Brain microvascular endothelial cell (primary cell): ENCODE measurements at regions not wholly inside any gene's neighbourhood (a gene's known extent, or its start where the extent isn't known, plus 50 kb on each side); places are given as distances from the start of the nearest gene placed in this dataset.

Experiments used
- DNase-seq: peaks from one replicate; pipeline ENCODE4 v3.0.0-alpha.2; 2020
- H3K27ac ChIP-seq: fragments of 250-450 bp; sonication (Bioruptor Pico); 2 replicates; pipeline ENCODE4 v1.5.1; 2020; ENCODE audit warnings: mild to moderate bottlenecking, moderate library complexity
- H3K27me3 ChIP-seq: fragments of 250-450 bp; sonication (Bioruptor Pico); replicated peaks from 2 replicates; pipeline ENCODE4 v1.5.1; 2020; ENCODE audit warnings: mild to moderate bottlenecking
- H3K36me3 ChIP-seq: fragments of 250-450 bp; sonication (Bioruptor Pico); replicated peaks from 2 replicates; pipeline ENCODE4 v1.5.1; 2020; ENCODE audit warnings: mild to moderate bottlenecking
- H3K4me3 ChIP-seq: 2 replicates; pipeline ENCODE4 v1.5.1; 2011; ENCODE audit warnings: low read depth, mild to moderate bottlenecking, control low read depth, low read length, moderate library complexity
- in situ Hi-C: cut with HindIII; loops from 2 replicates; pipeline ENCODE4 v1.10.0; 2017; ENCODE audit warnings: low sequenced_read_pairs, low pct_ligation_motif_present
- TF ChIP-seq, protein P1 (sequence below): IDR thresholded peaks from 2 replicates; pipeline ENCODE4 v1.5.1; 2011; ENCODE audit warnings: low read depth, mild to moderate bottlenecking, moderate library complexity, low read length, control low read depth, inconsistent platforms; ENCODE audit errors: missing control alignments

DNA sequence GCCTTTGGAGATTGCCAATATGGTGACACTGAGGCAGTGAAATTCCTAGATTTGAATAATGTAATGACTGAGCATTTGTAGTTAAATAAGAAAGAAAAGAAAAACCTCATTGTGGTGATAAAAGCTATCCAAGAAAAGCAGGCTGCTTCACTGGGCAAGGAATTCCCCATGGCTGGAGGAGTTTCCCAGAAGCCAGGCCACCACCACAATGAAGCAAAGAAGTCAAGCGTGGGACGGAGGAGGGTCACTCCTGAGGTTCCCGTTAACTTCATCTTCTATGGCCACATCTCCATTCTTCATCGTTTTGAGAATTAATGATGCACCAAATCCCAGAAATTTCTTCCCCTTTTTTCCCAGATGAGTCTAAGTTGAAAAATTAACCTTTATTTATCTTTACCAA, 185.8 kb upstream of the BCL6 start:
- Histone ChIP-seq H3K4me3 (no peak overlapping the region), H3K27ac (no peak overlapping the region), H3K36me3 (no peaks in the 10 kb centered on the region), H3K27me3 (no peaks in the 10 kb centered on the region)
- in situ Hi-C loops, result no loop called here
- TF ChIP-seq, protein P1, sequence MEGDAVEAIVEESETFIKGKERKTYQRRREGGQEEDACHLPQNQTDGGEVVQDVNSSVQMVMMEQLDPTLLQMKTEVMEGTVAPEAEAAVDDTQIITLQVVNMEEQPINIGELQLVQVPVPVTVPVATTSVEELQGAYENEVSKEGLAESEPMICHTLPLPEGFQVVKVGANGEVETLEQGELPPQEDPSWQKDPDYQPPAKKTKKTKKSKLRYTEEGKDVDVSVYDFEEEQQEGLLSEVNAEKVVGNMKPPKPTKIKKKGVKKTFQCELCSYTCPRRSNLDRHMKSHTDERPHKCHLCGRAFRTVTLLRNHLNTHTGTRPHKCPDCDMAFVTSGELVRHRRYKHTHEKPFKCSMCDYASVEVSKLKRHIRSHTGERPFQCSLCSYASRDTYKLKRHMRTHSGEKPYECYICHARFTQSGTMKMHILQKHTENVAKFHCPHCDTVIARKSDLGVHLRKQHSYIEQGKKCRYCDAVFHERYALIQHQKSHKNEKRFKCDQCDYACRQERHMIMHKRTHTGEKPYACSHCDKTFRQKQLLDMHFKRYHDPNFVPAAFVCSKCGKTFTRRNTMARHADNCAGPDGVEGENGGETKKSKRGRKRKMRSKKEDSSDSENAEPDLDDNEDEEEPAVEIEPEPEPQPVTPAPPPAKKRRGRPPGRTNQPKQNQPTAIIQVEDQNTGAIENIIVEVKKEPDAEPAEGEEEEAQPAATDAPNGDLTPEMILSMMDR, result no peak
- DNase-seq, result no peak

DNA sequence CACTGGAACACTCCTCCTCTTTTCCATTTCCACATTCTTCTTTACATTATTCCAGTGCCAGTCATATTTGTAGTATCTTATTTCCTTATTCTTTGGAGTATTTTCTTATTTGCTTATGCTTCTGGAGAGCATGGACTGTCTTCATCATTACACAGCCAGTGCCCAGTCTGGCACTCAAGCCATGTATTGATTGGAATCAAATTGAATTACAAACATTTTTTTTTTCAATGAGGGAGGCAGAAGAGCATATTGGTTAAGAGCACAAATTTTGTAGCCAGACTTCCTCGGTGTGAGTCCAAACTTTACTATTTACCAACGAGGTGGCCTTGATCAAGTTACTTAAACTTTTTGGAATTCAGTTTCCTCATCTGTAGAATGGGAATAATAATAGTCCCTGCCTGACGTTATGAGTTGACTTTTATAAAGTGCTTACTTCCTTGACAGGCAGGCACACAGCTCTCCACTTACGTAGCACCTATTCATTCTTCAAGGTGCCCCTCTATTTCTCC, 186.6 kb upstream of the BCL6 start:
- H3K27ac ChIP-seq, result no peak overlapping the region
- in situ Hi-C loops, result no loop called here
- DNase-seq, result no peak
- no peaks in the 10 kb centered on the region for H3K36me3 ChIP-seq
- TF ChIP-seq, protein P1, result no peak
- no peak overlapping the region for H3K4me3 ChIP-seq
- H3K27me3 ChIP-seq, result no peaks in the 10 kb centered on the region

DNA sequence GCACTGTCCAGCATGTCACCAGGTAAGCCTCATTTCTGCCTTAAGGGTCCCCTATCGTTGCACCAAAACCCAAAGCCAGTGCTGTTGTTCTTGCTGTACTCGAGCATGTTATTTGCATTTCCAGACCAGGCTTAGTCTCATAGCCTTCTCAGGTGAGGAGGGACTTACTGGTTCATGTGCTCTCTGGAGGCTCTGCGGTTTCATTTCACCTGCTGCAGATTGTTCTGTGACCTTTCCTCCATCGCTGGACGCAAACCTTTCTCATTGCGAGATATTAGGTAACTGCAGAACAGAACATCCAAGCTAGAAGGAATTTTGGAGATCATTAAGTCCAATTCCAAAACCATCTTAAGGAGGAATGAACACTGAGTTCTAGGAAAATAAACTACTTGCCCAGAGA, 187.3 kb upstream of the BCL6 start:
- Histone ChIP-seq H3K27ac (no peak overlapping the region), H3K36me3 (no peaks in the 10 kb centered on the region), H3K27me3 (no peaks in the 10 kb centered on the region), H3K4me3 (no peak overlapping the region)
- in situ Hi-C loops, result no loop called here
- TF ChIP-seq, protein P1, result no peak
- no peak for DNase-seq

DNA sequence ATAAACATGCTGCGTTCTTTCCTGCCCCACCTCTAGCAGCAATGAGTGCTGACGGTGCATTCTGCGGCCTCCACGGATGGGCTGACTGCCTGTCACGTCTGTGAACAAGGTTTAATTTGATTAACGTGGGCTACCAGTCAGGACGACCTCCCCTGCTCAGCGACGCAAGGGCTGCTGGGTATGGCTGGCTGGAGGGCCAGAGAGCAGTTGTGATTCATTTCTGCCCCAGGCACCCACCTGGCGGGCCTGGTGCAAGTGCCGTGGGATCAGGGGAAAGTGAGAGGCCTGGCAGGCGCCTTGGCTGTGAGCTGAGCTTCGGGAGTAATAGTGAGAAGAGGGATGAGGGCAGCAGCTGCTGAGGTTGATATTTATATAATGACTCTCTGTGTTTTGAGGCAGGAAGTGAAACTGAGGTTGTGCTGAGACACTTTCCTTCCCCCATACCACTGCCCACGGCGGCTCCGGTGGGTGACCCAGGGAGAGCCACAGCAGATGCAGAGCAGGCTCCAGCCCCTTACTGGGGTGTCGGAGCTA, 190.4 kb upstream of the BCL6 start:
- Histone ChIP-seq H3K4me3 (no peak overlapping the region), H3K36me3 (no peaks in the 10 kb centered on the region), H3K27me3 (no peaks in the 10 kb centered on the region), H3K27ac (no peak overlapping the region)
- TF ChIP-seq, protein P1, result no peak
- in situ Hi-C loops, result no loop called here
- no peak for DNase-seq

DNA sequence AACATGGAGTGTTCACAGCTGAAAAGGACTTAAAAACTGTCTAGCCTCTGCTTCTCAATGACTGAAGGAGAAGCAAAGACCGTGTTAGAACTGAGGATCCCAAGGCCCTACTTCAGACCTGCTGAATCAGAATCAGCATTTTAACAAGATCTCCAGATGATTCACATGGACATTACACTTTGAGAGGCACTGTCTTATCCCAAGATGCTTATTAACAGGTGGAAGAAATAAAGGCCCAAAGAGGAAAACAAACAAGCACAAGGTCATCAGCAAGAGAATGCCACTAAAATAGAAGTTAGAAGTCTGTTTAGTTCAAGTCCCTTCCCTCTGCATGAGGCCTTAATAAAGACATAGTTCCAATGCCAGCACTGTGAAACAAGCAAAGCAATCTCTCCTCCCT, 191.4 kb upstream of the BCL6 start:
- TF ChIP-seq, protein P1, result no peak
- Histone ChIP-seq H3K36me3 (no peaks in the 10 kb centered on the region), H3K27me3 (no peaks in the 10 kb centered on the region), H3K27ac (no peak overlapping the region), H3K4me3 (no peak overlapping the region)
- DNase-seq, result no peak
- in situ Hi-C loops, result no loop called here

DNA sequence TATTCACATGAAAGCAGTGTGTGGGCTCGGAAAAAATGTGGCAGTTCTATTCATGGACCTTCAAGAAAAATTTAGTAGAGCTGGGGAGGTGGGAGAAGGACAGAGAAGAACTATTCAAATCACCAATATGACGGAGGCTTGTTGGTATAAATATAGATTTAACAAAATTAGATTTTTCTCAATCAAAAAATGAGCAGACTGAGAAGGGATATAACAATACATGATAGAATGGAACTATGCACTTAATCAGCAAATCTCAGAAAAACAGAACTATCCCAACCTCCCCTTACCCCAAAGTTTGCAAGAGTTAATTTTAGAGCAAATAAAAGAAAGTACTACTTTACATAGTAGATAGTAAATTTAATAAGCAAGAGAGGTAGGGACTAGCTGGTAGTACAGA, 194.6 kb upstream of the BCL6 start:
- TF ChIP-seq, protein P1, result no peak
- no peaks in the 10 kb centered on the region for H3K27me3 ChIP-seq
- no peak overlapping the region for H3K27ac ChIP-seq
- in situ Hi-C loops, result no loop called here
- no peak overlapping the region for H3K4me3 ChIP-seq
- DNase-seq, result no peak
- no peaks in the 10 kb centered on the region for H3K36me3 ChIP-seq
